Peyer's patch (tissue), 4 donors: ENCODE measurements at regions not wholly inside any gene's neighbourhood (a gene's known extent, or its start where the extent isn't known, plus 50 kb on each side); places are given as distances from the start of the nearest gene placed in this dataset.

Experiments used
- DNase-seq, 3 donors: peaks; one replicate each; pipeline ENCODE4 v3.0.0-alpha.2; 2017 to 2019
- H3K27ac ChIP-seq, 4 donors: fragments of 200-600 bp; sonication (generic); one replicate each; pipeline ENCODE4 v1.5.1; 2016 to 2019
- H3K27me3 ChIP-seq, 2 donors: fragments of 200-600 bp; sonication (generic); one replicate each; pipeline ENCODE4 v1.5.1; 2019
- H3K36me3 ChIP-seq, 3 donors: fragments of 200-600 bp; sonication (generic); one replicate each; pipeline ENCODE4 v1.5.1; 2016 to 2019
- H3K4me1 ChIP-seq, 4 donors: fragments of 200-600 bp; sonication (generic); one replicate each; pipeline ENCODE4 v1.5.1; 2016 to 2019
- H3K4me3 ChIP-seq, 4 donors: fragments of 200-600 bp; sonication (generic); 1 replicate in 3 of 4; 2 replicates in 1 of 4; pipeline ENCODE4 v1.5.1; 2016 to 2019; ENCODE audit warnings: mild to moderate bottlenecking in 1 of 4
- H3K9me3 ChIP-seq, 4 donors: fragments of 200-600 bp; sonication (generic); one replicate each; pipeline ENCODE4 v1.5.1; 2016 to 2019; ENCODE audit warnings: mild to moderate bottlenecking in 1 of 4
- POLR2A ChIP-seq, 2 donors: fragments of 450-650 bp; IDR thresholded peaks; one replicate each; pipeline ENCODE4 v1.5.1; 2017; ENCODE audit warnings: antibody characterized with exemption in 2 of 2, mild to moderate bottlenecking in 2 of 2, moderate library complexity in 2 of 2
- TF ChIP-seq, protein P1 (sequence below), 6 experiments: fragments of 450-650 bp in 4 of 6; fragments of 200-600 bp in 2 of 6; sonication (generic) in 1 of 6; IDR thresholded peaks; one replicate each; pipeline ENCODE4 v1.5.1; 2017 to 2019; ENCODE audit warnings: antibody characterized with exemption in 6 of 6, mild to moderate bottlenecking in 3 of 6, moderate library complexity in 1 of 6

DNA sequence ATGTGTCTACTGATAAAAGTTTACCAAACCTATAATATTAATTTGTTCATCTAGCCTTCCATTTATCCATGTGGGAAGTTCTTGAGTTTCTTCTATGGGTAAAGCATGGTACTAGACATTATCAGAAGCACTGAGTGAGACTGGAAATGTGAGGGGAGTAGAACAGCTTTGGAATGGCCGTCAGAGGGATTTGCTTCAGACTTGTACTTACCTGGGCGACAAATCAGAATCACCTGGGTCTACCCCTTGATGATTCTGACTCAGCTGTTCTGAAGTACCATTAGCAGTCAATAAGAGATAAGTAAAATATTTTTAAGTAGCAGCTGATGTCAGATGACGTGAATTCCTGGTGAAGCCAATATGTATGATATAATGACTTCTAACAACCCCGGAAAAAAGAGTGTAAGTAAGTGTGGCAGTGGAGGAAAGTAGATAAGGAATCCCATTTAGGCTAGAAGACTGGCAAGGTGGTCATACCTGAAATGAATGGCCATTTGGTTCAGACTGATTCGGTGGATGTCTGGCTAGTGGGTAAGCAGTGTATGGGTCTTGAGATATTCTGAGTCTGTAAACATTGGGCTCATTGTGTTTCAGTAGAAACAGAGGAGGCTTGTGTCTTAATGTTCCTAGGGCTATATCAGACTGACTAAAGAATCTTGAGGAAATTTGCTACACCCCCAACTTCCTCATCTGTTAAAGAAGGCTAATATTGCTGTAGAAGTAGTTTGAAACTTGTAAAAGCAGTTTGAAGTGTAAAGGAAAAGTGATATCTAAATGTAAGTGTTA, 409.2 kb downstream of the NKX6-1 start:
- H3K36me3 ChIP-seq: no peaks in the 10 kb centered on the region
- no peaks in the 10 kb centered on the region for H3K4me1 ChIP-seq
- no peaks in the 10 kb centered on the region for H3K9me3 ChIP-seq
- no peak overlapping the region for H3K27ac ChIP-seq
- H3K4me3 ChIP-seq: no peak overlapping the region
- no peak for DNase-seq
- no peak for TF ChIP-seq POLR2A (IDR thresholded peaks at IDR 0.05)
- TF ChIP-seq, protein P1, sequence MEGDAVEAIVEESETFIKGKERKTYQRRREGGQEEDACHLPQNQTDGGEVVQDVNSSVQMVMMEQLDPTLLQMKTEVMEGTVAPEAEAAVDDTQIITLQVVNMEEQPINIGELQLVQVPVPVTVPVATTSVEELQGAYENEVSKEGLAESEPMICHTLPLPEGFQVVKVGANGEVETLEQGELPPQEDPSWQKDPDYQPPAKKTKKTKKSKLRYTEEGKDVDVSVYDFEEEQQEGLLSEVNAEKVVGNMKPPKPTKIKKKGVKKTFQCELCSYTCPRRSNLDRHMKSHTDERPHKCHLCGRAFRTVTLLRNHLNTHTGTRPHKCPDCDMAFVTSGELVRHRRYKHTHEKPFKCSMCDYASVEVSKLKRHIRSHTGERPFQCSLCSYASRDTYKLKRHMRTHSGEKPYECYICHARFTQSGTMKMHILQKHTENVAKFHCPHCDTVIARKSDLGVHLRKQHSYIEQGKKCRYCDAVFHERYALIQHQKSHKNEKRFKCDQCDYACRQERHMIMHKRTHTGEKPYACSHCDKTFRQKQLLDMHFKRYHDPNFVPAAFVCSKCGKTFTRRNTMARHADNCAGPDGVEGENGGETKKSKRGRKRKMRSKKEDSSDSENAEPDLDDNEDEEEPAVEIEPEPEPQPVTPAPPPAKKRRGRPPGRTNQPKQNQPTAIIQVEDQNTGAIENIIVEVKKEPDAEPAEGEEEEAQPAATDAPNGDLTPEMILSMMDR (IDR thresholded peaks at IDR 0.05): no peak
- no peaks in the 10 kb centered on the region for H3K27me3 ChIP-seq

DNA sequence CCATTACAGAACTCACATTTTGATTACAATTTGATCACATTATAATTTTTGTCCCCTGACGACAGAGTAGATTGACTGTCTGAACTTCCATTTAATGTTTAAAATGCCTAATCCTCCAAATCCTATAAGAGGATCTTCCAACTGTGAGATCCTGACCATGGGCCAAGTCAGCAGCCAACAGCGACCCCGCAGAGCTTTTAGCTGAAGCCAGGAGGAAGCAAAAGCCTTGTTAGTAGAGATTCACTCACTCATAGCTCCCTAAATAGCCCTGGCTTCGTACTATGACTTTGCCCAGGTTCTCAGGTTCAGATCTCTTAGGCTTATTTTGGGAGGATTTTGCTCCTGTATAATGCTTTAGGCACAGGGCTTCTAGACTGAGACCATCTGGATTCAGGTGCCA, 413.1 kb downstream of the NKX6-1 start:
- Histone ChIP-seq H3K9me3 (no peaks in the 10 kb centered on the region), H3K4me3 (no peak overlapping the region), H3K27me3 (no peaks in the 10 kb centered on the region), H3K27ac (no peak overlapping the region), H3K4me1 (no peaks in the 10 kb centered on the region), H3K36me3 (no peaks in the 10 kb centered on the region)
- no peak for TF ChIP-seq POLR2A (IDR thresholded peaks at IDR 0.05)
- TF ChIP-seq, protein P1 (IDR thresholded peaks at IDR 0.05): no peak
- DNase-seq: no peak

DNA sequence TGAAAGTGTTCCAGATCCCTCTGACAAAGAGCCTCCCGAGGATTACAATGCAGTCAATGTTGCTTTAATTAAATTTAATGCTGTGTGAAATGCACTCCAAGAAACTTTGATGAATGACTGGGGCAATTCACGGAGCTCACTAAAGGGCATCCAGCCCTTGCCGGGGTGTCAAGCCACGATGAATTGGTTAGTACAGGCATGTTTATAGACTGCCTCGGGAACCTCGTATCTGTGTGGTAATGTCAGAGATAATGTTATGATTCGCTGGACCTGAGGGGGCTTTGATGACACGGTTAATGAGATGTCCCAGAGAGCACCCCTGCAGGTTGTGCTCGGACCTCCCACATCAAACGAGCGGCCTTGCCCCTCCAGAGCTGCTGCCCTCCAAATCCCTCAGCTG, 428.8 kb downstream of the NKX6-1 start:
- no peak overlapping the region for H3K4me3 ChIP-seq
- H3K9me3 ChIP-seq: no peaks in the 10 kb centered on the region
- no peaks in the 10 kb centered on the region for H3K36me3 ChIP-seq
- no peak for TF ChIP-seq POLR2A (IDR thresholded peaks at IDR 0.05)
- TF ChIP-seq, protein P1 (IDR thresholded peaks at IDR 0.05): no peak
- no peaks in the 10 kb centered on the region for H3K4me1 ChIP-seq
- DNase-seq: no peak
- H3K27ac ChIP-seq: no peak overlapping the region
- H3K27me3 ChIP-seq: no peaks in the 10 kb centered on the region

DNA sequence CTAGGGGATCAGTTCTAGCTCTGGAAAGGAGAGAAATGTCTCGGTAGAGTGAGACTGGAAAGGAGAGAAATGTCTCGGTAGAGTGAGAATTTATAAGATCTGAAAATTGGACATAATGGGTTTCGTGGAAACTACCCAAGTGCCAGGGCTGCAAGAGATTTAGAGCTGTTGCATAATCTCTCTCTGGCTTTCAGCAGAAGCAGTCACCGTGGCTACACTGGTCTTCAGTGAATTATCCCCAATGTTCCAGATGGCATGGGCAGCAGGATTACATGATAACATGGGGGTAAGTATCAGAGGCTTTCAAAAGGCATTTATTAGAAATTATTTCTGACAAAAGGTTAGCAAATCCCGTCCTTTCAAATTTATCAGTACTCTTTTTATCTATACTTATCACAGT, 435.5 kb downstream of the NKX6-1 start:
- H3K27me3 ChIP-seq: no peaks in the 10 kb centered on the region
- no peak overlapping the region for H3K4me3 ChIP-seq
- no peak for TF ChIP-seq POLR2A (IDR thresholded peaks at IDR 0.05)
- TF ChIP-seq, protein P1 (IDR thresholded peaks at IDR 0.05): no peak
- DNase-seq: no peak
- no peaks in the 10 kb centered on the region for H3K4me1 ChIP-seq
- H3K27ac ChIP-seq: no peak overlapping the region
- H3K9me3 ChIP-seq: no peaks in the 10 kb centered on the region
- H3K36me3 ChIP-seq: no peaks in the 10 kb centered on the region

DNA sequence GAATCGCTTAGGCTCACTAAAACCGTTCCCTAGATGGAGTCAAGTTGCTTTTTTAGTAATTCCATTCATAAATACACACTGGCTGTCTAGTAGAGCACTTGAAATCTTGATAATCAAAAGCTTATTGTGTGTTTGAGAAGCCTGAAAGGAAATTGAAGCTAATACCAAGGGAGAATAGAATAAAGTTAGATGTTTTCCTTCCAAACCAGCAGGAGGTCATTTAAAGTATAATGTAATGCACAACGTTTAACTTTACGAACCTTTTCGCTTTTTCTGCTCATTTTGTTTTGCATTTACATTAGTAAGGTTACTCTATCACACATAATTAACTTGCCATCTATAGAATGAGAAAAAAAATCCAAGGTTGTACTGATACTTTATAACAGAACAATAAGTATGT, 440.9 kb downstream of the NKX6-1 start:
- Histone ChIP-seq H3K36me3 (no peaks in the 10 kb centered on the region), H3K27me3 (no peaks in the 10 kb centered on the region), H3K4me3 (no peak overlapping the region), H3K4me1 (no peaks in the 10 kb centered on the region), H3K9me3 (no peaks in the 10 kb centered on the region), H3K27ac (no peak overlapping the region)
- DNase-seq: no peak
- TF ChIP-seq, protein P1 (IDR thresholded peaks at IDR 0.05): no peak
- TF ChIP-seq POLR2A (IDR thresholded peaks at IDR 0.05): no peak
